ENCODE measurements at regions not wholly inside any gene's neighbourhood (a gene's known extent, or its start where the extent isn't known, plus 50 kb on each side); places are given as distances from the start of the nearest gene placed in this dataset.

GRCh38 chr10:121137533-121137932, 286.4 kb downstream of the WDR11 start:
- Histone ChIP-seq H3K27me3 (ENCODE audit: insufficient read depth, low read length) (no peaks in the 10 kb centered on the region), H3K79me2 (ENCODE audit: insufficient read depth, low read length) (no peaks in the 10 kb centered on the region), H3K4me1 (ENCODE audit: control insufficient read depth in 1 of 2, insufficient read depth in 2 of 2, low read length in 2 of 2) (no peaks in the 10 kb centered on the region), H3K9ac (ENCODE audit: low read length) (no peak overlapping the region), H4K20me1 (ENCODE audit: insufficient read depth) (no peaks in the 10 kb centered on the region), H3K4me3 (replicated peaks in 1 of 2; ENCODE audit: low read depth in 1 of 2, low read length in 2 of 2) (no peak overlapping the region), H3K4me2 (ENCODE audit: low read length) (no peak overlapping the region), H3K27ac (ENCODE audit: low read depth, low read length) (no peak overlapping the region), H3K9me2 (ENCODE audit: insufficient read depth) (no peaks in the 10 kb centered on the region), H2AFZ (ENCODE audit: low read depth, low read length, poor library complexity, severe bottlenecking) (no peak overlapping the region), H3K9me3 (ENCODE audit: control insufficient read depth in 1 of 2, insufficient read depth in 1 of 2, low read depth in 1 of 2, low read length in 2 of 2) (no peaks in the 10 kb centered on the region), H3K36me3 (ENCODE audit: control insufficient read depth in 1 of 2, insufficient read depth in 2 of 2, low read length in 2 of 2) (no peaks in the 10 kb centered on the region)
- RAD21 ChIA-PET (ENCODE audit: low non-redundant PET in 1 of 2, low total read pairs in 2 of 2, uncharacterized antibody in 2 of 2, unreplicated experiment in 2 of 2): no interaction called here
- TF ChIP-seq REST (IDR thresholded peaks at IDR 0.05; ENCODE audit: low read depth) (no peak), ZBTB33 (IDR thresholded peaks at IDR 0.05; ENCODE audit: extremely low read depth, insufficient replicate concordance, low read length) (no peak), SP1 (IDR thresholded peaks at IDR 0.05; ENCODE audit: low read depth) (no peak), RAD21 (IDR thresholded peaks at IDR 0.05; ENCODE audit: low read depth) (no peak), POLR2A (IDR thresholded peaks at IDR 0.05; ENCODE audit: borderline replicate concordance, extremely low read depth, insufficient read depth, insufficient read length) (no peak), JUND (IDR thresholded peaks at IDR 0.05) (no peak), POLR2AphosphoS5 (IDR thresholded peaks at IDR 0.05; ENCODE audit: low read depth, low read length) (no peak), EGR1 (IDR thresholded peaks at IDR 0.05; ENCODE audit: low read depth) (no peak), EZH2phosphoT487 (IDR thresholded peaks at IDR 0.05; ENCODE audit: borderline replicate concordance) (no peak), FOSL1 (IDR thresholded peaks at IDR 0.05; ENCODE audit: low read depth) (no peak), YY1 (IDR thresholded peaks at IDR 0.05; ENCODE audit: extremely low read depth, insufficient replicate concordance, low read depth, low read length) (no peak), SRF (IDR thresholded peaks at IDR 0.05; ENCODE audit: low read depth) (no peak), ZFX (IDR thresholded peaks at IDR 0.05) (no peak), ATF3 (IDR thresholded peaks at IDR 0.05) (no peak), CBX3 (IDR thresholded peaks at IDR 0.05; ENCODE audit: low read depth) (no peak), ELF1 (IDR thresholded peaks at IDR 0.05; ENCODE audit: borderline replicate concordance, low read depth) (no peak)
- no peak for ATAC-seq
- DNase-seq (ENCODE audit: low read depth, low spot score): no peak
- CTCF ChIA-PET: no interaction called here
- BruUV-seq (replicated peaks): no TSS peak
- POLR2A ChIA-PET: no interaction called here
- intact Hi-C loops (cut with micrococcal nuclease): no loop called here
